Thyroid gland (tissue), 4 donors: ENCODE measurements at regions not wholly inside any gene's neighbourhood (a gene's known extent, or its start where the extent isn't known, plus 50 kb on each side); places are given as distances from the start of the nearest gene placed in this dataset.

Experiments used
- CTCF ChIP-seq, 6 experiments: fragments of 200-600 bp in 3 of 6; fragments of 450-650 bp in 3 of 6; sonication (generic) in 3 of 6; IDR thresholded peaks; one replicate each; pipeline ENCODE4 v1.5.1; 2016 to 2019; ENCODE audit warnings: antibody characterized with exemption in 6 of 6, mild to moderate bottlenecking in 2 of 6, inconsistent platforms in 1 of 6, moderate library complexity in 1 of 6
- POLR2A ChIP-seq, 2 donors: fragments of 450-650 bp; IDR thresholded peaks; one replicate each; pipeline ENCODE4 v1.6.1; 2017; ENCODE audit warnings: antibody characterized with exemption in 2 of 2, mild to moderate bottlenecking in 2 of 2, moderate library complexity in 1 of 2

- TF ChIP-seq CTCF (IDR thresholded peaks at IDR 0.05) (no peak), POLR2A (IDR thresholded peaks at IDR 0.05) (no peak)
These were observed 167.0 kb downstream of the SMIM20 start for GRCh38 chr4:26080870-26081628.
